Omental fat pad (tissue), 3 donors: ENCODE measurements at regions not wholly inside any gene's neighbourhood (a gene's known extent, or its start where the extent isn't known, plus 50 kb on each side); places are given as distances from the start of the nearest gene placed in this dataset.

Source experiments
- ATAC-seq: fragments of 150-250 bp; one replicate; pipeline ENCODE4 v1.9.1; 2016; ENCODE audit warnings: mild to moderate bottlenecking, moderate library complexity; ENCODE audit not compliant: low FRiP score
- DNase-seq: peaks from one replicate; pipeline ENCODE4 v3.0.0-alpha.2; 2019; ENCODE audit warnings: low spot score
- CTCF ChIP-seq, 3 donors: fragments of 450-650 bp; IDR thresholded peaks; one replicate each; pipeline ENCODE4 v1.5.1; 2016 to 2017; ENCODE audit warnings: antibody characterized with exemption in 3 of 3, mild to moderate bottlenecking in 3 of 3, moderate library complexity in 2 of 3

DNA sequence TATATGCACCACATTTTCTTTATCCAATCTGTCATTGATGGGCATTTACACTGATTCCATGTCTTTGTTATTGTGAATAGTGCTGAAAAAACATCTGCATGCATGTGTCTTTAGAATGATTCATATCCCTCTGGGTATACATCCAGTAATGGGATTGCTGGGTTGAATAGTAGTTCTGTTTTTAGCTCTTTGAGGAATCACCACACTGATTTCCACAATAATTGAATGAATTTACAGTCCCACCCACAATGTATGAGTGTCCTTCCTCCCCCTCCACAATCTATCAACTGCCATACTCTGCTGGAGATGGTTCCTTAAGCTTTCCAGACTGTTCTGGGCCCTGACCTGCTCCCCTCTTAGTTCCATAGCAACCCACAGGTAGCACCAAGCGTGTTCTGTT lies 667.0 kb downstream of the LIG4 start:
- no peak for DNase-seq
- no peak for TF ChIP-seq CTCF (IDR thresholded peaks at IDR 0.05)
- no peak for ATAC-seq

- no peak for DNase-seq
- TF ChIP-seq CTCF (IDR thresholded peaks at IDR 0.05), result no peak
- no peak for ATAC-seq
Observed at GRCh38 chr13:107545946-107546502, 669.3 kb downstream of the LIG4 start.

GRCh38 chr13:107534548-107534947 lies 680.8 kb downstream of the LIG4 start:
- no peak for ATAC-seq
- no peak for TF ChIP-seq CTCF (IDR thresholded peaks at IDR 0.05)
- DNase-seq, result no peak

GRCh38 chr13:107531816-107532215 lies 683.5 kb downstream of the LIG4 start:
- ATAC-seq (no peak), DNase-seq (no peak)
- TF ChIP-seq CTCF (IDR thresholded peaks at IDR 0.05), result no peak

DNA sequence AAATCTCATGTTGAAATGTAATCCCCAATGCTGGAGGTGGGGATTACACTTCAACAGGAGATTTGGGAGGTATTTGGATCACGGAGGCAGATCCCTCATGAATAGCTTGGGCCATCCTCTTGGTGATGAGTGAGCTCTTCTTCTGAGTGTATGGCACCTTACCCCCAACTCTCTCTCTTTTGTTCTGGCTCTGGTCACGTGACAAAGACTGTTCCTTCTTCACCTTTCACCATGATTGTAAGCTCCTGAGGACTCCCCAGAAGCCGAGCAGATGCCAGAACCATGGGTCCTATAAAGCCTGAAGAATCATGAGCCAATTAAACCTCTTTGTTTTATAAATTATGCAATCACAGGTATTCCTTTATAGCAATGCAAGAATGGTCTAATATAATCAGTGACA lies 684.2 kb downstream of the LIG4 start:
- ATAC-seq (no peak), DNase-seq (no peak)
- TF ChIP-seq CTCF (IDR thresholded peaks at IDR 0.05), result no peak

- DNase-seq, result no peak
- ATAC-seq, result no peak
- TF ChIP-seq CTCF (IDR thresholded peaks at IDR 0.05), result no peak
Observed at GRCh38 chr13:107529035-107529434, 686.3 kb downstream of the LIG4 start.

DNA sequence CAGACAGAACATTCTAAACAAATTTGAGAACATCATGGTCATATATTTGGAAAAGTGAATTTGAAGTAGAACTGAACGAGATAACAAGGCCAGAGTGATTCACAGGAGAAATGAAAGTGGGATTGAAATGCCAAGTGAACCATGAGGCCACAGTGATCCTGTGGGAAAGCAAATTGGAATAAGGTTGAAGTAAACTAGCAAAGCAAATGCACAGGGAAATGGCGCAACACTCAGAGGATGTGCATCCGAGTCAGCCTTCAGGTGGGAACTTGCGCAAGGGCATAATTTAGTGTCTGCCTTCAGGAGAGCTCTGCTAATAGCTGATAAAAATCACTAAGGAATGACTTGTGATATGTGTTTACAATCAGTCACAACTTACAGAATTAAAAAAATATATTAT lies 696.6 kb downstream of the LIG4 start:
- ATAC-seq (no peak), DNase-seq (no peak)
- no peak for TF ChIP-seq CTCF (IDR thresholded peaks at IDR 0.05)
